Stimulated activated CD8-positive, alpha-beta memory T cell treated with anti-CD3 and anti-CD28 coated beads, Interleukin-15, amount 100 ng/mL, for 1 hour (primary cell): ENCODE measurements at regions not wholly inside any gene's neighbourhood (a gene's known extent, or its start where the extent isn't known, plus 50 kb on each side); places are given as distances from the start of the nearest gene placed in this dataset.

ENCODE experiments used
- DNase-seq: peaks from one replicate; pipeline ENCODE4 v3.0.0-alpha.2; 2020; ENCODE audit warnings: low read depth

DNA sequence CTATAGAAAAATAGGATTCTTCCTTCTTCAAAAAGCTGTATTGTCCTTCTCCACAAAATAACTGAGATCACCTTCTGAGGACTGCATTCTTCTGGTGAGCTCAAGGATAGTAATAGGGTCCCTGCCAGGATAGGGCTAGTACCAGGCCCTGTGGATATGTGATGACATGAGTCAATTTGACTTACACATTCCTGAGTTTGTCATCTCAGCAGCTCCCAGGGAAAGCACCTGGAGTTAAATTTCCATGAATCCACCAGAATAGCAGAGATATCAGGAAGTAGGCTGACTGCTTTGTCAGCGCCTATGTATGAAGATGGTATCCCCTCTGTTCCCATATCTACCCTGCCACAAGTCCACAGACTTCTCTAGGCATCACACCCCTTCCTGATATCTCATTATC is 225.8 kb downstream of the PMP22 start:
- DNase-seq, result no peak

- DNase-seq, result no peak
Observed at GRCh38 chr17:15038656-15039055, 226.5 kb downstream of the PMP22 start.

GRCh38 chr17:15036238-15036637 is 228.9 kb downstream of the PMP22 start:
- DNase-seq, result no peak

DNA sequence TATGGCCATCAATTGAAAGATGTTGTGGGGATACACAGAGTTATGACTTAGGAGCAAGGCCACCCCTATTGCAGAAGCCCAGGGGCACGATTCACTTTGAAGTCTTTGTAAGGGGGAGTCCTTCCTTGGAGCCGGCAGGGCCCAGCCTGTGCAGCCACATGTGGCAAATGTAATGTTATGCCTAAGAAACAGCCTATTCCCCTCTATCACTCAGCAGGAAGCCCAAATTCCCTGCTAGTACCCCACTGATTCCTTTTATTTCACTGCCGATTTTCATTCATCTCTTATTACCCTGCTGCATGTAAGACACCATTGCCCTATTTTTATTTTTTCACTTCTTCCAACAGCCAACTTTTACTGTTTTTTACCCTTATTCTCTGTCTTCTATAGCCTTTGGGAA is 233.2 kb downstream of the PMP22 start:
- no peak for DNase-seq

- no peak for DNase-seq
Observed at GRCh38 chr17:15029469-15029868, 235.7 kb downstream of the PMP22 start.

DNA sequence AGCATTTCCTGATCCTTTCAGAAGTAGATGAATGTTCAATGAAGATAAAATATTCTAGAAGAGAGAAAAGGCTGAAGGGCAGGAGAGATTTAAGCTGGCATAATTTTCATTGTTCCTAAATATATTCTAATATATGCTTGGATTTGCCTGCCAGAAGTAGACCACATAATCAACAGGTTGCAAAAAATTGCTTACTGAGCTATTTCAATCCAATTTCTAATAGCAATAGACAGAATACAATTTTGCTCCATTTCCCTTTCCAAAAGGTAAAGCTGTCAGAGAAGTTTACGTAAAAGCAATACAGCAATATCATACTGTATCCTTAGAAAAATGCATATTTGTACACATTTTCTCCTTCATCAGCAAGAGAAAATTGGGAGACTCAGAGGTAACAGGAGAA is 237.3 kb downstream of the PMP22 start:
- no peak for DNase-seq

GRCh38 chr17:15026088-15026487 is 239.0 kb downstream of the PMP22 start:
- no peak for DNase-seq

GRCh38 chr17:15023589-15024336 is 241.4 kb downstream of the PMP22 start:
- no peak for DNase-seq

DNA sequence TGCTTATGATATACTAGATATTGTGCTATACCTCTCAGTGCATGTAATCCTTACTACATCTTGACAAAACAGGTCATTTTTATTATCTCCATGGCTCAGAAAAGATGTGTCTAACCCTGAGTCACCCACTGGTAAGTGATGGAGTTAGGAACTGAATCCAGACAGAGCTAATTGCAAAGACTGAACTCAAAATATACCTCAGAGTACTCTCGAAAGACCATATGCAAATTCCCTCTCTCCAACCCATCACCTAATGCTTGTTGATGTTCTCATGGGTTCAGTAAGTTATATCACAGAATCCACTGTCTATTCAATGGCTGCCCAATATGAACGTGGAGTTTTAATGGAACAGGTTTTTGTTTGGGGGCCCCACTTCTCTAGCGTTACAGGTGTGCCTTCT is 246.0 kb downstream of the PMP22 start:
- no peak for DNase-seq

DNA sequence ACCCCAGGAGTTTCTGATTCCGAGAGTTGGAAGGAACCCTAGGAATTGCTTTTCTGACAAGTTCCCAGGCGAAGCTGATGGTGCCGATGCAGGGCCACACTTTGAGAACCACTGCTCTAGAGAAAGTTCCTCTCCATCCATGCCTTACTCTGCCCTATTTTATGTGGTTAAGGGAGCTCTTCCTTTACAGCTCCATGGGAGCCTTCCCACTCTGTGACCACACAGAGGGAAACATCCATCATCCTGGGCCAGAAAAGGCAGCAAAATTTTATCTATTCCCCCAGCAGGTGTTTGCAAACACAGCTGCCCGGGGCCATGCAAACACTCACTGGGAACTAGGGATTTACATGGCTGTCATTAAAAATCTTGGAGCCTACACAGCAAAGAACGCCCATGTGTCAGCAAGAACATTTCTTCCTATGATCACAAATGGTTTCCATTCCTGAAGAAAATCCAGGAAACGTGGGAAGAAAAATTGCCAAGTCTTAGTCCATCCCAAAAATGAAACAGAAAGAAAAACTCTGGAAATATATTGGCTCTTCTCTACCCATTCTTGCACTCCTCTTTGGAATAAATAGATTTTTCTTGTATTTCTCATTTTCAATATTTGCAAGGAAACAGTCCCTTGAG is 252.7 kb downstream of the PMP22 start:
- DNase-seq, result no peak

DNA sequence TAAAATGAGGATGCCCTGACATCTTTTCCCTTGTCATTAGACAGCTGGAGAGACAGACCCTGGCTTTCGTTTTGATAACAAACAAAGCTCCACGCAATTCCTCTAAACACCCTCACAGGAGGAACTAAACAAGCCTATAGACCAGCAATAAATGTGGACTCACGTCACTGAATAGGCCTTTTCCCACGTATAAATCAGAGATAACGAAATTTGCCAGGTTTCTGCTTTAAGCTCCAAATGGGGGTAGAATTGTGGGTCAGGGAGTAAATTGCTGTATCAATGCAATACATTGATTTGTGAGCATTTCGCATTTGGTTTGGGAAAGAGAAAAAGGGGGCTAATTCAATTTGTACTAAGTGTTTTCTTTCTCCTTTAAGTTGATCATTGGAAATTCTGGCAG is 256.0 kb downstream of the PMP22 start:
- DNase-seq, result no peak

DNA sequence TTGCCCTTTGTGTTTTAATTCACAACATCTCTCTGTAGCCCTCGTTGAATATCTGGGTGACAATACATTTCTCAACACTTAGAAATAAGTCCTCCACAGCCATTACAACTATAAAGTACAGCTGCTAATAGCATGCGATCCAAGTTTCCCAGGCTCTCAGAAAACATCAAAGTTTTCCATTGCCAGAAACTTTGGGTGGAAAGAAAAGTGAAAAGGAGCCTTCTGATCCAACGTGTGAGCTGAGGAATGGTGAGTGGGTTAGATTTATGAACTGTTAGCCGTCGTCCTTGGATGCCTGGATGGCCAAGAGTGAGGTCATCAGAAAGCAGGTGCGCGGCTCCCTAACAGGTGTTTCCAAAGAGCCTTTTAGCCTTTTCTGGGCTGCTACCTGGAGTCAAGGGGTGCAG is 258.0 kb downstream of the PMP22 start:
- no peak for DNase-seq

- DNase-seq, result no peak
Observed at GRCh38 chr17:15006421-15007128, 258.6 kb downstream of the PMP22 start.

- DNase-seq, result no peak
Observed at GRCh38 chr17:15000661-15001060, 264.5 kb downstream of the PMP22 start.

DNA sequence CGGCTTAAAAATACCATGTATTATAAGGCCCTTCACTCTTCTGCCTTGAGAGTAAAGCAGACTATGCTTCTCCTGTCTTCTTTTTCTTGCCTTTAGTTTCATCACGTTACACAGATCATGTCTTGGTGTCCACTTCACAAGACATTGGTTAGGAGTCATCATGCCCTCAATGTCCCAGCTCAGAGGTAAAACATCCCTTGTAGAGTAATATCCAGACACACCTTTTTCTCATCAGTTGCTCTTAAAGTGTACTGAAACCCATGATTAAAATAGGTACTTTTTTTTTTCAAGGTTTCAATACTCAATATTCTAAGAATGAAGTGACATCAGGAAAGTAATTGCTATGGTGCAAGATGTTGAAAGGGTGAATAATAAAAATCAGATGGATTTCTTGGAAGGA is 267.8 kb downstream of the PMP22 start:
- no peak for DNase-seq

- DNase-seq, result no peak
Observed at GRCh38 chr17:14986127-14986526, 279.0 kb downstream of the PMP22 start.

GRCh38 chr17:14972844-14973243 is 292.3 kb downstream of the PMP22 start:
- no peak for DNase-seq

GRCh38 chr17:14971054-14971453 is 294.1 kb downstream of the PMP22 start:
- no peak for DNase-seq

GRCh38 chr17:14959106-14959648 is 305.9 kb downstream of the PMP22 start:
- no peak for DNase-seq

DNA sequence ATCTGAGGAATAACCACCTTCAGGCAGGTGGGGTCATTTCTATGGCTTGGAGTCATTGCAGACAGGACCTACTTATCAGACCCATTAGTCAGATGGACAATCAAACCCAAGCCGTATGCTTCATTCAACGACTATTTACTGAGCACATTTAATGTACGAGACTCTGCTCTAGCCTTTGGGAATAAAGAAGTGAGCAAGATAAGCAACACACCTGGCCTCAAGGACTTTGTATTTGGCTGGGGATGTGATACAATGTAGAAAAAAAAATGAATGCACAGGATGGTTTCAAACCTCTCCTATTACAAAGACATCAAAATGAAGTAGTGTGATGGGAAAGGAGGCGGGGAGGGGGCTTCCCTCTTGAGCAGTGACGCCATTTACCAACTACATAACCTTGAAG is 311.7 kb downstream of the PMP22 start:
- DNase-seq, result no peak

DNA sequence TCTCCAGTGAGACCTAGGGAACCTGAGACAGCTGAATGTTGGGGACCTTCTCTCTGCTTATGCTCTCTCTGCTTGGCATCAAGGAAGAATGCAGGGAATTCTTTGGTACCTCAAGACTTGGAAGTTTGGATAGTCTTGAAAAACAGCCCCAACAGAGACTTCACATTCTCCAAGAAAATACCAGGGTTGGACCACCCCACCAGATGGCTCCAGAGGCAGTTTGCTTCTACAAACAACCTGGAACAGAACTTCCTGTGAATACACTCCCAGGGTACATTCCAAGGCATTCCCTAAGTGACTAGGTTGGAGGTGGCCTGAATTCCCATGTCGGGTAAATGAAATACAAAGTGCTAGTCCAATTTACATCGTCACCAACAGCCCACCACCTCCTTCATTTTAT is 314.4 kb downstream of the PMP22 start:
- no peak for DNase-seq

- no peak for DNase-seq
Observed at GRCh38 chr17:14950216-14950615, 314.9 kb downstream of the PMP22 start.

- no peak for DNase-seq
Observed at GRCh38 chr17:14947671-14948070, 317.5 kb downstream of the PMP22 start.
